ENCODE measurements at regions not wholly inside any gene's neighbourhood (a gene's known extent, or its start where the extent isn't known, plus 50 kb on each side); places are given as distances from the start of the nearest gene placed in this dataset.

DNA sequence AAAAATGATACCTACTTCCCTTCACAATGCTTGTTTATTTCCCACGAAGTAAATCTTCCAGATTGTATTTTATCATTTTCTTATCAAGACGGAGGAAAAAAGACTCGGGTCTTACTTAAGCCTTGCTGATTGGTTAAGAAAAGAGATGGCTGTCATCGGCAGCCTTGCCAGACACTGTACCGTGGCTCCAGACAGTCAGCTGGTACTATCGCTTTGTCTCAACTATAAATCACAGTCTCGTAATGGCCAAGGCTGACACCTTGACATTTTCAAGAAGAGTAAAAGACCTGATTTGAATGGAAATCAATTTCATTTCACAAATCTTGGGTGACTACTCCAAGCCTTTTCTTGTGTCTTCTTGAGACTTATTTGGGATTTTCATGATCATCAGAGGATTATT lies 868.0 kb downstream of the USP25 start:
- DNase-seq: no peak

DNA sequence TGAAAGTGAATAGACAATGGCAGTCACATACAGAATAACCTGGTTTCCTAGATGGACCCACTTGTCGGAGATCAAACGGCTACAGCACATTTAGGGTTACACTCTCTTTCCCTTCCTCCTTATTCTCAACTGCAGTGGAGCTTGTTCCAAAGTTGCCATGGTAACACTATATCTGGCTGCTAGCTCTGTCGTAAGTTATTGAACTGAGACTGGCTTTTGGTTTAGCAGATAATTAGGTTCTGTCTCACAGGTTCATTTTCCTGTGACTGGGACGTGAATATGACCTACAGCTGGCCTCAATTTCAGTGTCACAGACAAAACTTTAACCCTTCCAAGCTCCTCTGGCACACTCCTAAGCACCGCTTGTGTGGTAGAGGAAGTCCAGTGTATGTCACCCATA lies 875.8 kb downstream of the USP25 start:
- DNase-seq: no peak

DNA sequence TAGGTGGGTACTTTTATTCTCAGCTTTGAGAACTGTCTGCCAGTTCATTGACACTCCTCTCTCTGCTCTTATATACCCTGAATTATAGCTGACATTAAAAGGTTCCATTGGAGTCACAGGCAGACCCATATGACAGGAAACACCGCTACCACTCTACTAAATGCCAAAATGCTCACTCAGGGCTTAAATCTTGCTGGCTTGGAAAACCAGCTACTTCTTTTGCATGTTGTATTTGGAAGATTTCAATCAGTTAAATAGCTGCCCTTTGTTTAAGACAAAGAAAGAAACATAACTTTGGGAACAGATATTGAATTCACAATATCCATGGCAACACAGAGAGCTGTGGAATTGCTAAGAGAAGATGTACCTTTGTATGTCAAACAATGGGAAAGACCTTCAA lies 876.5 kb downstream of the USP25 start:
- no peak for DNase-seq

DNA sequence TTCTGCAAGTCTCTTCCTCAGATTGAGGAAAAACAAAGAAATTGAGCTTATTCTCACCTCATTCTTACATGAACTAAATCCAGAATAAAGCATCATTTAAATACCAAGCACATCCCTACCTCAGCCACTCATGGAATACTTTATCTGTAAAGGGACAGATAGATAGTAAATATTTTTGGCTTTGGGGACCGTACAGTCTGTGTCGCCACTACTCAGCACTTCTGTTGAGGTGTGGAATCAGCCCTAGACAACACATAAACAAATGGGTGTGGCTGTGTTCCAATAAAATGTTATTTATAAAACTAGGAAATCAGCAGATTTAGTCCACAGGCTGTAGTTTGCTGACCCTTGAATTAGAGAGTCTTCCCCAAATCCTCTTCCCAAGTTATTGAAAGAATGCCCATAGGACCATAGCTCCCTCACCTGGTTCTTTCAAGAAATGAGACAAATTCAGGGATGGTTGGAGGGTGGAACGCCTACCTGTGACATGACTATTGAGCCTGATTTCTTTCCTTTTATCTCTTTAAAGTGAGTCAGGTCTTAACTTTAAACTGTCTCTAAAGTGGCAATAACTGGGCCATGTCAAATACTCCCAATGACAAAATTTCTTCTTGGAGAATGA lies 878.5 kb downstream of the USP25 start:
- no peak for DNase-seq

DNA sequence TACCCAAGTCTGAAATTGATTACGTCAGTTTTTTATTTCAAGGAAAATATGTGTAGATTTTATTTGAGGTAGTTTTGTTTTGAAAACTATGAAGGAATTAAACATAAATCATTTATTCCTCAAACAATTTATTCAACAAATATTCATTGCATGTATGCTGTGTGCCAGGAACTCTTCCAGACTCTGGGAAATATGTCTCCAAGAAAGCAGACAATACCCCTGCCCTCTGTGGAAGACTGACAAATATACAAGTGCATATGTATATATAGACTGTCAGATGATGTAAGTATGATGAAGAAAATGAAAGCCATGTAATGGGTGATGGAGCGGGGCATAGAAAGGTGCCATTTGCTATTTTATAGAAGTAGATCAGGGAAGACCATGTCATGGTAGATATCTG lies 889.5 kb downstream of the USP25 start:
- no peak for DNase-seq

DNA sequence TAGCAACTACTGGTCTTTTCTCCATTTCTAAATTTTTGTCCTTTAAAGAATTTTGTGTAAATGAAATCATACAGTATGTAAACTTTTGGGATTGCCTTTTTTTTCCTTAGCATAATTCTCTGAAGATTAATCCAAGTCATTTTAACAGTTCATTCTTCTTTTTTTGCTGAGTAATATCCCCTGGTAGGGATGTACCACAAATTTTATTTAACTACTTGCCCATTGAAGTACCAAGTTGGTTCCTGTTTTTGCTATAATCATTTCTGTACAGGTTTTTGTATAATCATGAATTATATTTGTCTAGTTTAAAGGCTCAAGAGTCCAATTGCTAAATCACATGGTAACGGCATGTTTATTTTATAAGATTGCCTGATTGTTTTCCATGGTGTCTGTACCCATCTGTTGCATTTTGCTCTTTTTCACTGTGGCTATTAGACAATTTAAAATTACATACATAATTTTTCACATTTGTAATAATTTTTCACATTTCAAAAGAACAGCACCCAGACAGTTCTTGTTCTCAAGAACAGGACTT lies 891.1 kb downstream of the USP25 start:
- no peak for DNase-seq

DNA sequence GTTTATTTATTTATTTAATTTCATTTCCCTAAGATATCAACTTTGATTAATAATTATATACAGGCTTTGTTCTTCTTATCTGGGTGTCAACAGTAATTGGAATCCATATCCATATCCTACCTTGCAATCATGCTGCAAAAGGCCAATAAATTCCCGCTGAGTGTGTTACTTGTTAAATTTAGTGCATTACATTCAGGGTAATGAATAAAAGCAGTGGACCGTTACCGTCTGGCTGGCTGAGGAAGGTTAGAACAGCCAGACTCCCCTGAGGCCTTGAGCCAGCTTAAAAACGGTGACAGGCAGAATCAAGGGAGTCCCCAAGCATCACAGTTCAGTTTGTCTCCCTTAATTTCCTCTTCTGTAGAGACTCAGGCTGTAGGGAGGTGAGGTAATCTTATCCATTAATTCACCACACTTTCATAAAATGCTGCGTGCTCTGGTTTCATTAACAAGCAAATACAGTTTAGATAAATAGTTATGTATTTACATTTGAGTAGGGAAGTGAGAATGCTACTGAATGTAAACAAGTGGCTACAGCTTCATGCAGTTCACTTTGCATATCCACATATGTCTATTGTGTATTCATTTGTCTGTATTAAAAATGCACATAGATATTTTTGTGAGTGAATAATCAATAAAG lies 888.2 kb upstream of the CXADR start:
- peak; percentile 64 for DNase-seq

DNA sequence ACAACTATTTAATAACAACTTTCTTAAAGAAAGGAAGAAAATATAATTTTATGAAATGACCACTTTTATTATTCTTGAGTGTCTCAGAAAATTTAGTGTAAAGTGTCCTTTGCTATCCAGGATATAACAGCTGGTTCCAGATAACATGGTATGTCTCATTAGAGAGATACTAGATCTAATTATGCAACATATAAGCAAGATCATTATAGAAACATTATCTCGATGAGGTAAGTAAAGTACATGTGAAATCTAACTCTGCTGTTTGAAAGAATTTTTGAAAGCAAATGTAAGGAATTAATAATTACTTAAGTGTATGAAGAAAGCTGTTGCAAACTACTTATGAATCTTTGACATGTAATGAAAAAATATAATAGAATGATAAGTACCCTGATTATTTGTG lies 887.4 kb upstream of the CXADR start:
- DNase-seq: no peak

DNA sequence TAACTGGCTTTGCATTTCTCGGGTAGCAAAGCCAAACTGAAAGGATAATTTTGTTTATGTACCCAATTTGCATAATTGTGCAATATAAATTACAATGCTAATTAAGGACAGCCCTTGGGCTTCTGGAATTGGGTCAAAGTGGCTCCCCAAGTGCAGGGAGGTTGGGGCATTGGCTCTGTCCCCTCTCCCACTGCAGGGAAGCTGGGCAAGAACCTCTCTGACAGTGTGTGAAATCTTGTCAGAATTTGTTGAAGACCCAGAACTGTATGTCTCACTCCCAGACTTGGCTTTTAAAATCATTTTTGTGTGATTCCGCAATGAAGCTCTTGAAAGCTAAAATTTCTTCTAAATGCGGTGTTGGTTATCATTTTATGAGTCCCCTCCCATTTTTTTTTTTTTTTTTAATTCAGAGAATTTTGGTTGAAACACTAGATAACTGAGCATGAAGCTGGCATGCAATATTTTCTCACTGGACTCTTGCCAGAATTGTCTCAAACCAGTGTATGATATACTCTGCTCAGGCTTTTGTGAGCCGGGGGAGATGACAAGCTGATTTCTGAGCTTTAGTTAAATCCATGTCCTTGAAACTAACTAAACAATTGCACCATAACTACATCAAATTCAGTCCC lies 878.9 kb upstream of the CXADR start:
- peak; percentile 5 for DNase-seq

DNA sequence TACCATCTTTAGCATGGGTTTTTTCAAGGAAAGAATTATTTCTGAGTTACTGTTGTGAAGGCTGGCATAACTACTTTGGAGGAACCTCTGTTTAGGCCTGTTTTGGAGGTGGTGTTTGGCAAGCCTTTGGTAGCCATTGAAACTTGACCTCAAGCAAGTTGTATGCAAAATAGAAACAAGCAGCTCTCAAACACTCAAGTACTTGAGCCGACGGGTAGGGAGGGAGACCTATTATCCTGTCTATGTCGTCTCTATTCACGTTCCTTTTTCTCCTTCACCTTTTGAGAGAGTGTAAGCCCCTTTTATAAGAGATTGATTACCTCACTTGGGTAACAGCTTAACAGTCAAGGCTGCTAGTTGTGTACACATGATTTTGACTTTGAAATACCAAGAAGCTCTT lies 878.3 kb upstream of the CXADR start:
- DNase-seq: peak; percentile 19

DNA sequence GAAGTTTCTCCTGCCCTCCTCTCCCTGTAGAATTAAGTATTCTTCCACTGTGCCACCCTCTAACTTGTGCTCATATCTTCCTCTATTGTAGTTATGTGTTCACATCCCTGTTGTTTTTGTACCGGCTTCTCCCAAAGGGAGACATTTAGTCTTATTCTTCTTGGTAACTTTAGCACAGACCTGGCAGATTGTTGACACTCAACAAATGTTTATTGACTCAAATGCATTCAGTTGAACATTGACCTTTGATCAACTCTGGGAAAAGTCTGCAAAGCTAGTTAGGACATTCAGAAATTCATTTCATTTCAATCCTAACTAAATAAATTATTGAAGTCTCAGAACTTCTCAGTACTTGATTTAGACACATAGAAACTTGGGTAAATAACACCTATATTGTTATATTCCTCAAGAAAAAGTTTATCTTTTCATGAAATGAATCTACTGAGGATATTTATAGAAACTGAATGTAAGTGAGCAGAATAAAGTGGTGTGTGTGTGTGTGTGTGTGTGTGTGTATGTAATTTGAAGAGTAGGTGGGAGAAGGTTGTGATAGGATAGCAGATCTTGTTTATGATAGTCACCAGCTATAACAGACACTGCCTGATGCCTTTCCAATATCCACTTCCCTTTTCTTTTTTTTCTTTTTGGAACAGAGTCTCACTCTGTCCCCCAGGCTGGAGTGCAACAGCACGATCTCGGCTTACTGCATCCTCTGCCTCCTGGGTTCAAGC lies 872.4 kb upstream of the CXADR start:
- DNase-seq: no peak

DNA sequence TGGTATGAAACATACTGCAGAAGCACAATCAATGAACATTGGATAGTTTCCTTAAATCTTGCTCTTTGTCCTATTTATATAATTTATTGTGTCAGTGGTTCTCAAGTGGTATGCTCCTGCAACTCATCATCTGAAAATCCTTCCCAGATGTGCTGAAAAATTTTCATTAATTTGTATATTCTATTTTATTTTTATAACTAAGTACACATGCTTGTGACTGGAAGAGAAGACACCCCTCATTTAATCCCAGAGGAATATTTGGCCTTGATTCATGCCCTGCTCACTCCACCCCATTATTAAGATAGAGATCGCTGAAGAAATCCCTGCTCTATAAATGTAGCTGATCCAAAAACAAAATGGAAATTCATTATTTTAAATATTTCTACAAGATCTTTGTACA lies 870.5 kb upstream of the CXADR start:
- no peak for DNase-seq

DNA sequence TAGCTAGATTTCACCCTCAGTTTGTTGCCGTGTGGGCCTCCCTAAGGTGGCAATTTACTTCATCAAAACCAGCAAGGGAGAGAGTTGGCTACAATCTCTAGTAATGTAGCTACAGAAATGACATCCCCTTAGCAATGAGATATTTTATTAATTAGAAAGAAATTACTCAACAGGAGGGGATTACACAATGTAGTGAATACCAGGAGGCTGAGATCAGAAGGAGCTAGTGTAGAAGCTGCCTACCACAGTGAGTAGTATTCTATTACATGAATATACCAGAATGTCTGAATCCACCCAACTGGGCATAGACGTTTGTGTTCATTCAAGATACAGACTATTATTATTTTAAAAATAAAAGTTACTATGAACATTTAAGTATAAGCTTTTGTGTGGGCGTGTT lies 868.2 kb upstream of the CXADR start:
- DNase-seq: no peak

DNA sequence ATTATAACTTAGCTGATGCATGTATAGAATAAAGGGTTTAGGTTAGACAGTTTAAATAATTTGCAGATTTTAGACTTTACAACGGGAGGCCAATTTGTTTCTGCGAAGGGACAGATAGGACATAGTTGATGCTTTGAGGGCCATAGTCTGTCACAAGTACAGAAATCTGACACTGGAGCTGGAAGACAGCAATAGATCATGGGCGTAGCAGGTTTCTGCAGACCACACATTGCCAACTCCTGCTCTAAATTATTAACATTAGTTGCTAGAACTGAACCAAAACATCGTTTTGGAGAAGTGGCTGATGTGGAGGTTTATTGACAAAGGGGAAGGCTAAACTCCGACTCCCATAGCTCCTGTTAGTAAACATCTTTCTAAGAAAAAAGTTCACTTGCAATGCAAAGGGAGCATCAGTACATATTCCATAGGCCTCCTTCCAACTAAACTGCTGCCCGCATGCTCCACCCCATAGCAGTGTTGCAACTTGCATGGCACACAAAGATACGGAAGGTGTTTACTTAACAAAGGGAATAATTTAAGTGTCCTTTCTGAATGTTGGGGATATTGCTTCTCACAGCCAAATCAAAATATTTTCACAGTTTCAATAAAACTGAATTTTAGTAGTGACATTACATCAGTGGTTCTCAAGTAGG lies 862.0 kb upstream of the CXADR start:
- DNase-seq: no peak

DNA sequence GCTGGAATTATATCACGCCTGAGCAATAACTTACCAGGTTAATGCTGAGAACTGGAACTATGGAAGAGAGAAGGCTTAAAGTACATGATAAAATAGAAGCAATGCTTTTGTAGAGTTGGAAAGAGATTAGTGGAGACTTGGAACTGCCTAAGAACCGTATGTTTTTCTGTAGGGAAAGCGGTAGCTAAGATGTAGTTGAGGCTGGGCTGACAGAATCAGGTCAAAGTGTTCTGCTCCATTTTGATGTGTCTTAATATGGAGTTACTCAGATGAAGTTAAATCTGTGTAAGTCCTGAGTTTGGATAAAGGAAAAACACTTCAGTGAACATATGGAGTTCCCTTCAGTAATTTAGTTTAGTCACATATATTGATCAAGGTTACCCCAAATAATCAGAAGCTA lies 860.9 kb upstream of the CXADR start:
- no peak for DNase-seq

DNA sequence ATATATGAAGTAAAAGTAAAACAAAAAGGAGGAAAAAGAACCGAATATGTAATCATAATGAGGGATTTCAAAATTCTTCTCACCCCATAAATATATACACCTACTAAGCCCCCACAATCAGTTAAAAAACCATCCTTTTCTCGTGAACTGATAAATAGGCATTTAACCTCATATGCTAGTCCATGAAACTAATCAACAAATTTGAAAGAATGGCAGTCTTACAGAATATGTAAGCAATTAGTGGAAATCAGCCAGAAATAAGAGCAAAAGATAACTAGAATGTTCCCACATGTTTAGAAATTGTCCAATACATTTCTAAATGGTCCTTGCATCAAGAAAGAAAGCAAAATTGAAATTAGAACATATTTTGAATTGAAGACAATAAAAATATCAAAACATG lies 849.4 kb upstream of the CXADR start:
- DNase-seq: no peak

DNA sequence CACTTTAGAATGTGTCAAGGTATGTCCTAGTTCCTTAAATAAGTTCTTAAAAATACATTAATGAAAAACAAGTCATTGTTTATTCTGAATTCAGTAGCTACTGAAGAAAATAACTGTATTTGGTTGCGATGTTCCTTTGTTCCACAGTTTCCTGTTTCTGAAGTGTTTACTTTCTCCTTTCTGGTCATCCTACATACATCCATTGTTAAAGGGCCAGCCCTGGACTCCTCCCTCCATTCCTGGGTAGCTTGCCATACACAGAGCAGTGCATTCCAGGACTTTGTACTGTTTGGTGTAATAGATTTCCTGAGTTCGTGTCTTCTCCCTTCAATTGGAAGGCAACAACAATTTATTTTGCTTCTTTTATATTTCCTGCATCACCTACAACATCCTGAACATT lies 845.4 kb upstream of the CXADR start:
- no peak for DNase-seq

DNA sequence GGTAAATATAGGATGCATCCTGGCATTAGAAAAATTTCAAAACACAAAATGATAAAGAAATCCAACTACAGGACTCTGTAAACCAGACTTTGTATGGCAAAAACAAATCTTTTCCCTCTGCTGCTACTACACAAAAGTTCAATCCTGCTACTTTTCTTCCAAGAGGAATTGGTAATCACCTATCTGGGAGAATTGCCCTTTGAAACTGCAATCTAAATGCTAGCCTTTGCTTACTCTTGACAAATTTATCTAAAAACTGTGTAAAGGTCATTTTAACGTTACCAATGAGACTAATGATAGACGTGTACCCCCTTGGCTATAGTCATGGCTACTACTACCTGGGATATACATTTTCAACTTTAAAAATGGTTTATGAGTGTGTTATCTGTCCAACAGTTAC lies 837.9 kb upstream of the CXADR start:
- DNase-seq: no peak

DNA sequence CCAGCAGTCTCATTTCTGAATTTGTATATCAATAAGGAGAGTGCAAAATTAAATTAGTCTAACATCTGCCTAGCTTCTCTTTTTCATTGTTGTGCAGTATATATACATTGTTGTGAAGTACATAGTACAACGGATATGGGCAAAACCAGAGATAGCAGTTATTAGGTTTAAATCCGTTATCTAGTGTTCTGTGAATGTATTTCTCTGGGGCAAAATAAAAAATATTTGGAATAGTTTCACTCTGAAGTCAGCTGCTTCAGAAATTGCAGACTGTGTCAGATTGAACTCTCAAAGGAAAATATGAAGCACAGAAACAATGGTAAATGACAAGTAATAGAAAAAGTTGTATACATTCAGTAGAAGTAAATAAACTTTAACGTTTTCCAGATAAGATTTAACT lies 836.5 kb upstream of the CXADR start:
- DNase-seq: no peak

DNA sequence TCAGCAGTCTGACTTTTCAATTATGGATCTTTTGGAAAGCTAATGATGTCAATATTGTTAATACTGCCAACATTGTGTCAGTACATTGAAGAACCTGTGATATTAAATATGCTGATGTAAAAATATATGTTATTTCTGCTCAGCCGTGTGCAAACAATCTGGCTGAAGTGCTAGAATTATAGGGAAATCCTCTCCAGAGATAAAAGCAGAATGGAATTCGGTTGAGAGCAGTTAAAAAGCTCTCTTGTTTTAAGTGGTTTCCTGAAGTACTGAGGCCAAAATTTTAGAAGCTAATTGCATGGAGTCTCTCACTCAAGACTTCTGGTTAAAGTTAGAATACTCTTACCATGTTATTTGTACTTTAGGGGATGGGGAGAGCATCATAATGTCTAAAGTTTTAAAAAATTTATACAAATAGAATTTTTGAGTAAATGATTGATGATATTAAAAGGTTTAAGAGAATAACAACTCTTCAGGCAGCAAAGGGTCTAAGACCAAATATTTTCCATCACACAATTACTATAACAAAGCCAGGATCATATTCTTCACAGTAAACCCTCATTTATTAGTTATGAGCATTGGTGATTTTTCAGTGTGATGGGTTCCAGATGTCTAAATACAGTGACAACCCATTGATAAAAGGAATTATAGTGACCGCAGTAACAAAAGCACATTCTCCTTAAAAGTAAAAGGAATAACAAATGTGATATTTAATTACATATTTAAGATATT lies 834.2 kb upstream of the CXADR start:
- no peak for DNase-seq

DNA sequence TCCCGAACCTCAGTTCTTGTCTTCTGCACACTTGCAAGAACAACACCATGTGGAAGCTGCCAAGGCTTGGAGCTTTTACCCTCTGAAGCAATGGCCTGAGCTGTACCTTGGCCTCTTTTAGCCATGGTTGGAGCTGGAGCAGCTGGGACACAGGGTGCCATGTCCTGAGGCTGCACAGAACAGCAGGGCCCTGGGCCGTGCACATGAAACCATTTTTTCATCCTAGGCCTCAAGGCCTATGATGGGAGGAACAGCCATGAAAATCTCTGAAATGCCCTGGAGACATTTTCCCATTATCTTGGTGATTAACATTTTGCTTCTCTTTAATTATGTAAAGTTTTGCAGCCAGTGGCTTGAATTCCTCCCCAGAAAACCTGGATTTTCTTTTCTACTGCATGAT lies 817.8 kb upstream of the CXADR start:
- no peak for DNase-seq

DNA sequence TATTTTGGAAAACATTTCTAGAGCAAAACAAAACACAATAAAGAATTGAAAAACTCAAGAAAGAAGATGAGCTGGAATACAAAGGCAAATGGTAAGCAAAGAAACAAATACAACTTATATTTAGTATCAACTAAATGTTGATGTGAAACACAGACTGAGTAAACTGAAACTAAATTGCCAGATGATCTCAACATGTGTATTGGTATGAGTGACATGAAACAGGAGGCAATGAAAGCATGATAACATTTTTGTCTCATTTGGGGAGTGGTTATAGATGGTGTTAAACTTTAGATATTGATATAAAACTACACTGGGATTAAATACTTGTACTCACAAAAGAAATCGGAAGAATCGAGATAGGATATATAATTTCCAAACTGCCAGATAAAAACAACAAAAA lies 805.6 kb upstream of the CXADR start:
- DNase-seq: no peak
